Kidney (tissue), 13 donors: ENCODE measurements at regions not wholly inside any gene's neighbourhood (a gene's known extent, or its start where the extent isn't known, plus 50 kb on each side); places are given as distances from the start of the nearest gene placed in this dataset.

Source experiments
- DNase-seq, 5 donors: peaks; one replicate each; pipeline ENCODE4 v3.0.0-alpha.2; 2013 to 2020
- FAIRE-seq: peaks from 2 replicates; lab custom pipeline; 2012; peaks lifted over from hg19 to GRCh38; lab: Jason Lieb, UNC
- H3K27ac ChIP-seq, 2 donors: one replicate each; pipeline ENCODE4 v1.7.0; 2013; ENCODE audit warnings: low read depth in 2 of 2, low read length in 2 of 2, inconsistent platforms in 1 of 2
- H3K27me3 ChIP-seq: one replicate; pipeline ENCODE4 v1.7.1; 2013; ENCODE audit warnings: low read length, inconsistent platforms; ENCODE audit not compliant: control insufficient read depth, insufficient read depth
- H3K36me3 ChIP-seq, 3 donors: one replicate each; pipeline versions ENCODE4 v1.7.0 to v1.7.1; 2013; ENCODE audit warnings: low read length in 3 of 3, control low read depth in 1 of 3, inconsistent platforms in 1 of 3; ENCODE audit not compliant: insufficient read depth in 3 of 3, control insufficient read depth in 2 of 3
- H3K4me1 ChIP-seq, 3 donors: one replicate each; pipeline versions ENCODE4 v1.7.0 to v1.7.1; 2013; ENCODE audit warnings: low read length in 3 of 3, inconsistent platforms in 1 of 3, low read depth in 1 of 3; ENCODE audit not compliant: control insufficient read depth in 2 of 3, insufficient read depth in 2 of 3
- H3K4me3 ChIP-seq, 3 donors: one replicate each; pipeline versions ENCODE4 v1.7.0 to v1.8.1; 2013; ENCODE audit warnings: low read length in 3 of 3, control low read depth in 1 of 3, inconsistent platforms in 1 of 3
- H3K9ac ChIP-seq, 3 donors: one replicate each; pipeline versions ENCODE4 v1.7.0 to v1.7.1; 2013; ENCODE audit warnings: low read length in 3 of 3, control low read depth in 1 of 3, inconsistent platforms in 1 of 3
- H3K9me3 ChIP-seq, 3 donors: one replicate each; pipeline versions ENCODE4 v1.7.0 to v1.7.1; 2013; ENCODE audit warnings: low read length in 3 of 3, control low read depth in 1 of 3, inconsistent platforms in 1 of 3; ENCODE audit not compliant: control insufficient read depth in 2 of 3, insufficient read depth in 1 of 3
- CTCF ChIP-seq: IDR thresholded peaks from 3 replicates; pipeline ENCODE4 v1.5.1; 2012; ENCODE audit warnings: mild to moderate bottlenecking, moderate library complexity, borderline replicate concordance; ENCODE audit not compliant: insufficient read depth; ENCODE audit errors: extremely low read depth
- intact Hi-C: fragments of 100-400 bp; cut with DNase I; formaldehyde crosslinking; loops from one replicate; pipeline ENCODE4 v1.11.1; 2022
- donor health status: control.
- donor health status: control.
- donor health status: control.
- donor health status: control.
- donor health status: control.
- donor health status: DM: yes; HTN: yes; CAD: no.
- donor health status: Normal renal cell carcinoma (clear cell type).

- Histone ChIP-seq H3K9ac (no peak overlapping the region), H3K4me1 (no peaks in the 10 kb centered on the region), H3K27me3 (no peaks in the 10 kb centered on the region), H3K36me3 (no peaks in the 10 kb centered on the region), H3K27ac (no peak overlapping the region), H3K4me3 (no peak overlapping the region), H3K9me3 (no peaks in the 10 kb centered on the region)
- TF ChIP-seq CTCF: no peak
- FAIRE-seq (no peak), DNase-seq (no peak)
- intact Hi-C loops: no loop called here
These were observed 215.3 kb downstream of the GALR1 start for GRCh38 chr18:77464917-77465316.

DNA sequence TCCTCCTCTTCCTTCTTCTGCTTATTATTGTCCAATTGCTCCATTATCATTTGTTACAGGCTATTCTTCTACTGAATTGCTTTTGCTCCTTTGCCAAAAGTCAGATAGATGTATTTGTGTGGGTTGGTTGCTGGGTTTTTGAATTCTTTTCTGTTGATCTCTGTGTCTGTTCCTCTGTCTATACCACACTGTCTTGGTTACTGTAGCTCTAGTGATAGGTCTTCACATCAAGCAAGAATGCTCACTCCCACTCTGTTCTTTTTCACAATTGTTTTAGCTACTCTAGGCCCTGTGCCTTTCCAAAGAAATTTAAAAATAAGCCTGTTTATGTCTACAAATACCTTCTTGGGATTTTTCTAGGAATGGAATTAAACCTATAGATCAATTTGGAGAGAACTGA is 217.2 kb downstream of the GALR1 start:
- no peak overlapping the region for H3K9ac ChIP-seq
- DNase-seq (no peak), FAIRE-seq (no peak)
- intact Hi-C loops: no loop called here
- no peak for TF ChIP-seq CTCF
- H3K9me3 ChIP-seq: no peaks in the 10 kb centered on the region
- H3K36me3 ChIP-seq: no peaks in the 10 kb centered on the region
- no peaks in the 10 kb centered on the region for H3K4me1 ChIP-seq
- no peak overlapping the region for H3K4me3 ChIP-seq
- no peak overlapping the region for H3K27ac ChIP-seq
- H3K27me3 ChIP-seq: no peaks in the 10 kb centered on the region

GRCh38 chr18:77469131-77469530 is 219.5 kb downstream of the GALR1 start:
- Histone ChIP-seq H3K36me3 (no peaks in the 10 kb centered on the region), H3K9ac (no peak overlapping the region), H3K27ac (no peak overlapping the region), H3K27me3 (no peaks in the 10 kb centered on the region), H3K4me3 (no peak overlapping the region), H3K9me3 (no peaks in the 10 kb centered on the region), H3K4me1 (no peaks in the 10 kb centered on the region)
- intact Hi-C loops: no loop called here
- no peak for TF ChIP-seq CTCF
- DNase-seq (no peak), FAIRE-seq (no peak)
